ENCODE measurements at regions not wholly inside any gene's neighbourhood (a gene's known extent, or its start where the extent isn't known, plus 50 kb on each side); places are given as distances from the start of the nearest gene placed in this dataset.
A peak's percentile ranks its signal among the peaks of the same experiment; 100 is the strongest.
"Not testable (repeated sequence)": the region's sequence is repeated elsewhere in the genome, so short reads cannot be mapped to it uniquely, and the experiment has no call there.

GRCh38 chr3:32042867-32043266 is 61.3 kb downstream of the ZNF860 start:
- DNase-seq: not testable (repeated sequence)

- DNase-seq: peak; percentile 33
Measured at GRCh38 chr3:32045091-32045915, 61.1 kb upstream of the GPD1L start.

- no peak for DNase-seq
Measured at GRCh38 chr3:32046102-32046501, 60.3 kb upstream of the GPD1L start.

GRCh38 chr3:32048487-32049182 is 57.8 kb upstream of the GPD1L start:
- no peak for DNase-seq

- DNase-seq: no peak
Measured at GRCh38 chr3:32049916-32050315, 56.5 kb upstream of the GPD1L start.

GRCh38 chr3:32052230-32052629 is 54.2 kb upstream of the GPD1L start:
- not testable (repeated sequence) for DNase-seq

- not testable (repeated sequence) for DNase-seq
Measured at GRCh38 chr3:32052851-32053250, 53.6 kb upstream of the GPD1L start.

GRCh38 chr3:32056559-32057290 is 49.7 kb upstream of the GPD1L start:
- no peak for DNase-seq
